Endodermal cell (in vitro differentiated cells): ENCODE measurements at regions not wholly inside any gene's neighbourhood (a gene's known extent, or its start where the extent isn't known, plus 50 kb on each side); places are given as distances from the start of the nearest gene placed in this dataset.
A peak's percentile ranks its signal among the peaks of the same experiment; 100 is the strongest.

Experiments
- DNase-seq: peaks from one replicate; pipeline ENCODE4 v3.0.0-alpha.2; 2017
- H3K27ac ChIP-seq: 2 replicates; pipeline ENCODE4 v1.5.1; 2013; ENCODE audit warnings: mild to moderate bottlenecking, low read depth, low read length, moderate library complexity
- H3K27me3 ChIP-seq: 2 replicates; pipeline ENCODE4 v1.6.1; 2013; ENCODE audit warnings: mild to moderate bottlenecking, low read length, moderate library complexity; ENCODE audit not compliant: insufficient read depth, control insufficient read depth, poor library complexity, severe bottlenecking
- H3K36me3 ChIP-seq: 2 replicates; pipeline ENCODE4 v1.7.0; 2013; ENCODE audit warnings: mild to moderate bottlenecking, low read length, moderate library complexity; ENCODE audit not compliant: control insufficient read depth, insufficient read depth
- H3K4me1 ChIP-seq: one replicate; pipeline ENCODE4 v1.7.0; 2013; ENCODE audit warnings: low read length; ENCODE audit not compliant: control insufficient read depth, insufficient read depth
- H3K4me3 ChIP-seq: 2 replicates; pipeline ENCODE4 v1.5.1; 2013; ENCODE audit warnings: mild to moderate bottlenecking, low read length, moderate library complexity
- H3K9ac ChIP-seq: 2 replicates; pipeline ENCODE4 v1.6.1; 2013; ENCODE audit warnings: mild to moderate bottlenecking, low read length, moderate library complexity; ENCODE audit not compliant: poor library complexity, severe bottlenecking; ENCODE audit errors: extremely low read depth
- H3K9me3 ChIP-seq: 2 replicates; pipeline ENCODE4 v1.6.1; 2013; ENCODE audit warnings: mild to moderate bottlenecking, low read length, moderate library complexity; ENCODE audit not compliant: control insufficient read depth
- H3K27ac Mint-ChIP-seq: 2 replicates; pipeline ENCODE4 v1.8.0; 2020; ENCODE audit warnings: mixed read lengths
- H3K27me3 Mint-ChIP-seq: 2 replicates; pipeline ENCODE4 v1.8.0; 2021; ENCODE audit warnings: mild to moderate bottlenecking, mixed read lengths; ENCODE audit not compliant: insufficient read depth
- H3K36me3 Mint-ChIP-seq: 2 replicates; pipeline ENCODE4 v1.8.0; 2020; ENCODE audit warnings: low read depth, mixed read lengths
- H3K4me1 Mint-ChIP-seq: 2 replicates; pipeline ENCODE4 v1.8.0; 2020; ENCODE audit warnings: mixed read lengths
- H3K4me3 Mint-ChIP-seq: 2 replicates; pipeline ENCODE4 v1.8.0; 2020; ENCODE audit warnings: mild to moderate bottlenecking, moderate library complexity, mixed read lengths
- H3K9me3 Mint-ChIP-seq: 2 replicates; pipeline ENCODE4 v1.8.0; 2020; ENCODE audit warnings: mild to moderate bottlenecking, mixed read lengths
- CTCF ChIP-seq: fragments of 200-600 bp; sonication (generic); conservative IDR thresholded peaks from 2 replicates; pipeline ENCODE4 v1.5.0; 2021; ENCODE audit warnings: antibody characterized with exemption, mild to moderate bottlenecking
- WGBS, 2 experiments: methylation state at CpG; one replicate each; pipeline versions ENCODE4 v1.1.5 to v1.1.7; 2013; ENCODE audit warnings: missing lambda C conversion rate in 2 of 2, mixed read lengths in 1 of 2; ENCODE audit not compliant: insufficient coverage in 1 of 2, insufficient read length in 1 of 2; 5-methylcytosine and 5-hydroxymethylcytosine counted together

DNA sequence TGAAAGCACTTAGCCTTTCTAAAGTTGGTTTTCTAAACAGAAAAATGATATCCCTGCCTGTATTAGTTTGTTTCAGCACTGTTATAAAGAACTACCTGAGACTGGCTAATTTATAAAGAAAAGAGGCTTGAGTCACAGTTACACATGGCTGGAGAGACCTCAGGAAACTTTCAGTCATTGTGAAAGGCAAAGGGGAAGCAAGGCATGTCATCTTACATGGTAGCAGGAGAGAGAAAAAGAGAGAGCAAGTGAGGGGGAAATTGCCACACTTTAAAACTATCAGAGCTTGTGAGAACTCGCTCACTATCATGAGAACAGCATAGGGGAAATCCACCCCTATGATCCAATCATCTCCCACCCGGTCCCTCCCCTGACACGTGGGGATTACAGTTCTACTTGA is 64.9 kb downstream of the FAM170A start:
- Histone ChIP-seq H3K27ac (no peak overlapping the region), H3K36me3 (no peaks in the 10 kb centered on the region), H3K4me1 (no peaks in the 10 kb centered on the region), H3K9ac (no peak overlapping the region), H3K27me3 (no peaks in the 10 kb centered on the region), H3K4me3 (no peak overlapping the region), H3K9me3 (peaks cover 13% of the 10 kb centered on the region)
- H3K27me3 Mint-ChIP-seq = peaks cover 35% of the 10 kb centered on the region
- no peak overlapping the region for H3K27ac Mint-ChIP-seq
- H3K9me3 Mint-ChIP-seq = peaks cover 29% of the 10 kb centered on the region
- 92% methylated on average over 3 of the region's 3 CpGs; no CpG with 5 or more reads in 1 of the 2 experiments for WGBS, 2 experiments
- no peaks in the 10 kb centered on the region for H3K4me1 Mint-ChIP-seq
- H3K4me3 Mint-ChIP-seq = no peak overlapping the region
- peaks cover 5% of the 10 kb centered on the region for H3K36me3 Mint-ChIP-seq
- TF ChIP-seq CTCF = no peak
- no peak for DNase-seq

- WGBS, 2 experiments = 90 to 92% methylated on average over 2 to 9 of the region's 9 CpGs
- Histone ChIP-seq H3K27ac (no peak overlapping the region), H3K9ac (no peak overlapping the region), H3K36me3 (no peaks in the 10 kb centered on the region), H3K4me3 (no peak overlapping the region), H3K4me1 (no peaks in the 10 kb centered on the region), H3K9me3 (peaks cover 18% of the 10 kb centered on the region), H3K27me3 (no peaks in the 10 kb centered on the region)
- Mint-ChIP-seq H3K27ac (peak overlapping the region; percentile 84), H3K36me3 (no peaks in the 10 kb centered on the region), H3K27me3 (peaks cover 25% of the 10 kb centered on the region), H3K9me3 (peaks cover 23% of the 10 kb centered on the region), H3K4me1 (peaks cover 23% of the 10 kb centered on the region), H3K4me3 (no peak overlapping the region)
- peak; percentile 53 for DNase-seq
- TF ChIP-seq CTCF = no peak
Measured at GRCh38 chr5:119706049-119706448, 76.7 kb downstream of the FAM170A start.

GRCh38 chr5:119708076-119708790 is 78.9 kb downstream of the FAM170A start:
- Mint-ChIP-seq H3K4me1 (peaks cover 20% of the 10 kb centered on the region), H3K4me3 (no peak overlapping the region), H3K27ac (no peak overlapping the region), H3K9me3 (peaks cover 16% of the 10 kb centered on the region), H3K27me3 (peaks cover 3% of the 10 kb centered on the region), H3K36me3 (no peaks in the 10 kb centered on the region)
- Histone ChIP-seq H3K9me3 (peaks cover 16% of the 10 kb centered on the region), H3K4me3 (no peak overlapping the region), H3K27me3 (no peaks in the 10 kb centered on the region), H3K36me3 (no peaks in the 10 kb centered on the region), H3K4me1 (no peaks in the 10 kb centered on the region), H3K27ac (no peak overlapping the region), H3K9ac (no peak overlapping the region)
- TF ChIP-seq CTCF = no peak
- WGBS, 2 experiments = 91% methylated on average over 2 of the region's 2 CpGs; no CpG with 5 or more reads in 1 of the 2 experiments
- no peak for DNase-seq
